Caco-2 (cell line): ENCODE measurements at regions not wholly inside any gene's neighbourhood (a gene's known extent, or its start where the extent isn't known, plus 50 kb on each side); places are given as distances from the start of the nearest gene placed in this dataset.

Experiments
- BruUV-seq: library from RNA; stranded (reverse); fragments of 400-500 nt; replicated peaks from 2 replicates; lab custom pipeline; 2021; lab: Mats Ljungman, UMichigan
- CTCF ChIA-PET: fragments of 300-600 bp; sonication (Branson Sonifier 250); formaldehyde crosslinking; loops from one replicate; lab custom pipeline; 2022; ENCODE audit warnings: antibody characterized with exemption; lab: Charles Lee
- POLR2A ChIA-PET: fragments of 300-600 bp; sonication (Branson Sonifier 250); formaldehyde crosslinking; loops from one replicate; lab custom pipeline; 2022; ENCODE audit warnings: antibody characterized with exemption; lab: Charles Lee
- DNase-seq, 2 experiments: peaks; one replicate each; pipeline versions ENCODE4 v3.0.0 to v3.0.0-alpha.2; 2020 to 2022
- H3K27me3 ChIP-seq: replicated peaks from 2 replicates; pipeline ENCODE4 v1.6.0; 2011; ENCODE audit warnings: low read length; ENCODE audit not compliant: control insufficient read depth, insufficient read depth
- H3K36me3 ChIP-seq: 2 replicates; pipeline ENCODE4 v1.5.1; 2011; ENCODE audit warnings: low read length; ENCODE audit not compliant: control insufficient read depth, insufficient read depth
- H3K4me1 ChIP-seq: fragments of 250-450 bp; sonication (Bioruptor Pico); 2 replicates; pipeline ENCODE4 v1.5.1; 2020; ENCODE audit warnings: mild to moderate bottlenecking
- H3K4me3 ChIP-seq: 2 replicates; pipeline ENCODE4 v1.5.1; 2011; ENCODE audit warnings: low read depth, mild to moderate bottlenecking, control low read depth, low read length
- H3K9me3 ChIP-seq: fragments of 250-450 bp; sonication (Bioruptor Pico); 2 replicates; pipeline ENCODE4 v1.5.1; 2020; ENCODE audit warnings: mild to moderate bottlenecking, moderate library complexity
- H3K27ac Mint-ChIP-seq: one replicate; pipeline ENCODE4 v1.8.0; 2022; ENCODE audit warnings: mixed read lengths; ENCODE audit not compliant: unreplicated experiment
- H3K27me3 Mint-ChIP-seq: one replicate; pipeline ENCODE4 v1.8.0; 2022; ENCODE audit warnings: mixed read lengths; ENCODE audit not compliant: insufficient read depth, unreplicated experiment
- H3K36me3 Mint-ChIP-seq: one replicate; pipeline ENCODE4 v1.8.0; 2022; ENCODE audit warnings: mild to moderate bottlenecking, mixed read lengths; ENCODE audit not compliant: insufficient read depth, unreplicated experiment
- H3K4me1 Mint-ChIP-seq: one replicate; pipeline ENCODE4 v1.8.0; 2022; ENCODE audit warnings: low read depth, mixed read lengths; ENCODE audit not compliant: unreplicated experiment
- H3K4me3 Mint-ChIP-seq: one replicate; pipeline ENCODE4 v1.8.0; 2022; ENCODE audit warnings: mild to moderate bottlenecking, moderate library complexity, mixed read lengths; ENCODE audit not compliant: unreplicated experiment
- H3K9me3 Mint-ChIP-seq: one replicate; pipeline ENCODE4 v1.8.0; 2022; ENCODE audit warnings: mixed read lengths; ENCODE audit not compliant: unreplicated experiment
- intact Hi-C: fragments of 100-400 bp; cut with micrococcal nuclease; formaldehyde crosslinking; loops from one replicate; pipeline ENCODE4 v1.10.0; 2022; ENCODE audit not compliant: unreplicated experiment
- TF ChIP-seq, protein P1 (sequence below), 2 experiments: fragments of 200-600 bp in 1 of 2; IDR thresholded peaks; 1 replicate in 1 of 2; 2 replicates in 1 of 2; pipeline versions ENCODE4 v1.5.1 to v1.8.0; 2011 to 2022; ENCODE audit warnings: antibody characterized with exemption in 1 of 2, control low read depth in 1 of 2, inconsistent platforms in 1 of 2, low read depth in 1 of 2, low read length in 1 of 2, mild to moderate bottlenecking in 1 of 2, moderate library complexity in 1 of 2; ENCODE audit not compliant: insufficient read depth in 1 of 2, severe bottlenecking in 1 of 2, unreplicated experiment in 1 of 2

DNA sequence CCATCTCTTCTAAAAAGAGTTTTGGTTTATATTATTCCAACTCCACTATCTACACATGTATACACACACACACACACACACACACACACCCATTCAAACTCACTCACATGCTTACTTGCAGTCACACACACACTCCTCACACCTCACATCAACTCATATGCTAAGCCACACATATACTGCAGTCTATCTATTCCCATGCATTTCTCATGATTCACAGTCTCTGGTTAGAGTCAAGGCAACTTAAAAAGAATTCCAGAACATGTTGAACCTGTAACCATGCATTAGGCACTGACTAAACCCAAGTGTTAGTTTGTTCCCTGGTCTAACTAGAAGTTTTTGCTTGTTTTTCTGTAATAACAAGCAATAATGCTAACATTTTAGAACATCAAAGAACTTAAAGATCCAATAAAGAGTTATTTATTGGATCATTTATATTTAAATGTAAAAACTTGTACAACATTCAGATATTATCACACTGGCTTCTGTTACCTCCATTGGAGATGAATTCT, 931.1 kb downstream of the PLA2G4A start:
- Mint-ChIP-seq H3K27me3 (no peaks in the 10 kb centered on the region), H3K9me3 (no peaks in the 10 kb centered on the region), H3K27ac (no peak overlapping the region), H3K36me3 (no peaks in the 10 kb centered on the region), H3K4me1 (no peaks in the 10 kb centered on the region), H3K4me3 (no peak overlapping the region)
- ChIA-PET POLR2A (no interaction called here), CTCF (no interaction called here)
- H3K4me3 ChIP-seq, result no peak overlapping the region
- TF ChIP-seq, protein P1, sequence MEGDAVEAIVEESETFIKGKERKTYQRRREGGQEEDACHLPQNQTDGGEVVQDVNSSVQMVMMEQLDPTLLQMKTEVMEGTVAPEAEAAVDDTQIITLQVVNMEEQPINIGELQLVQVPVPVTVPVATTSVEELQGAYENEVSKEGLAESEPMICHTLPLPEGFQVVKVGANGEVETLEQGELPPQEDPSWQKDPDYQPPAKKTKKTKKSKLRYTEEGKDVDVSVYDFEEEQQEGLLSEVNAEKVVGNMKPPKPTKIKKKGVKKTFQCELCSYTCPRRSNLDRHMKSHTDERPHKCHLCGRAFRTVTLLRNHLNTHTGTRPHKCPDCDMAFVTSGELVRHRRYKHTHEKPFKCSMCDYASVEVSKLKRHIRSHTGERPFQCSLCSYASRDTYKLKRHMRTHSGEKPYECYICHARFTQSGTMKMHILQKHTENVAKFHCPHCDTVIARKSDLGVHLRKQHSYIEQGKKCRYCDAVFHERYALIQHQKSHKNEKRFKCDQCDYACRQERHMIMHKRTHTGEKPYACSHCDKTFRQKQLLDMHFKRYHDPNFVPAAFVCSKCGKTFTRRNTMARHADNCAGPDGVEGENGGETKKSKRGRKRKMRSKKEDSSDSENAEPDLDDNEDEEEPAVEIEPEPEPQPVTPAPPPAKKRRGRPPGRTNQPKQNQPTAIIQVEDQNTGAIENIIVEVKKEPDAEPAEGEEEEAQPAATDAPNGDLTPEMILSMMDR (IDR thresholded peaks at IDR 0.05; ENCODE audit: insufficient read depth in 1 of 2, low read depth in 1 of 2, low read length in 1 of 2, severe bottlenecking in 1 of 2, unreplicated experiment in 1 of 2), result no peak
- intact Hi-C loops, result no loop called here
- no peaks in the 10 kb centered on the region for H3K27me3 ChIP-seq
- no peak for DNase-seq
- BruUV-seq, result no TSS peak
- no peaks in the 10 kb centered on the region for H3K36me3 ChIP-seq
- no peaks in the 10 kb centered on the region for H3K4me1 ChIP-seq
- H3K9me3 ChIP-seq, result no peaks in the 10 kb centered on the region

DNA sequence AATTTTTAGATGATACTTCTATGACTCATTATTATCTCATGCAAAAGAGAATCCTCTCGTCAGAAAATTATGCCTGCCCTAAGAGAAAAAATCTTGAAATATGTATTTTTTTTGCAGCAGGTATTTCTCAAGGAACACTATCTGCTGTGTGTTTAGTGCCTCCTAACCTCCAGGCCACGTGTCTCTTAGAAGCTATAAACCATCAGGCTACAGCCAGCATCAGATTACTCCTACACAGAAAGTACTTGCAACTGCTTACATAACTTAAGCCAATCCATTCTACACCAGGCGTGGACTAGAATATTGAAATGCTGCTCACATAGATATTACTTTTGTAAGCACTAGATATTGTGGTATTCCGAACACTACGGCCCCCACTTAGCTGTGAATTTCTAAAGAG, 933.4 kb downstream of the PLA2G4A start:
- no peak for DNase-seq
- CTCF ChIA-PET, result no interaction called here
- H3K4me1 ChIP-seq, result no peaks in the 10 kb centered on the region
- Mint-ChIP-seq H3K36me3 (no peaks in the 10 kb centered on the region), H3K4me3 (no peak overlapping the region), H3K9me3 (no peaks in the 10 kb centered on the region), H3K27ac (no peak overlapping the region), H3K27me3 (no peaks in the 10 kb centered on the region), H3K4me1 (no peaks in the 10 kb centered on the region)
- no peaks in the 10 kb centered on the region for H3K36me3 ChIP-seq
- no peak overlapping the region for H3K4me3 ChIP-seq
- TF ChIP-seq, protein P1 (IDR thresholded peaks at IDR 0.05; ENCODE audit: insufficient read depth in 1 of 2, low read depth in 1 of 2, low read length in 1 of 2, severe bottlenecking in 1 of 2, unreplicated experiment in 1 of 2), result no peak
- intact Hi-C loops, result no loop called here
- BruUV-seq, result no TSS peak
- POLR2A ChIA-PET, result no interaction called here
- H3K9me3 ChIP-seq, result no peaks in the 10 kb centered on the region
- no peaks in the 10 kb centered on the region for H3K27me3 ChIP-seq

DNA sequence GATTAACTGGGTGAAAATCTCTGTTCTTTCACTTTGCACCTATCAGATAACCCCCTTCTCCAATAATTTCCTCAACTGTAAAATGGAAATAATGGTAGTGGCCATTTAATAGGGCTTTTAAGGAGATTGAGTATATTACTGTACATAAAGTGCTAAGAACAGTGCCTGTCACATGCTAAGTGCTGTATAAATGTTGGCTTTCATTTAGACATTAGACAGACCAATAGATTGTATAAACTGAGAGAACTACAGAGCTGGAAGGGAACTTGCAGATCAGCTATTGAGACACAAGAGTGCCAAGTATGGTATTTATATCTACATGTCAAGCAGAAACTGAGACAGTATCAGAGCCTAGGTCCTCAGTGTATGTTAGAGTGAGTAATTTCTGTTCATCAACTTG, 934.7 kb downstream of the PLA2G4A start:
- DNase-seq, result no peak
- no peaks in the 10 kb centered on the region for H3K9me3 Mint-ChIP-seq
- CTCF ChIA-PET, result no interaction called here

More for the DNA sequence above, 934.7 kb downstream of the PLA2G4A start:
- no peaks in the 10 kb centered on the region for H3K27me3 ChIP-seq
- H3K4me3 Mint-ChIP-seq, result no peak overlapping the region
- H3K36me3 ChIP-seq, result no peaks in the 10 kb centered on the region
- H3K4me1 ChIP-seq, result no peaks in the 10 kb centered on the region
- H3K36me3 Mint-ChIP-seq, result no peaks in the 10 kb centered on the region
- no peak overlapping the region for H3K27ac Mint-ChIP-seq
- intact Hi-C loops, result no loop called here
- TF ChIP-seq, protein P1 (IDR thresholded peaks at IDR 0.05; ENCODE audit: insufficient read depth in 1 of 2, low read depth in 1 of 2, low read length in 1 of 2, severe bottlenecking in 1 of 2, unreplicated experiment in 1 of 2), result no peak
- no TSS peak for BruUV-seq
- H3K27me3 Mint-ChIP-seq, result no peaks in the 10 kb centered on the region
- H3K9me3 ChIP-seq, result no peaks in the 10 kb centered on the region
- H3K4me3 ChIP-seq, result no peak overlapping the region
- no peaks in the 10 kb centered on the region for H3K4me1 Mint-ChIP-seq
- POLR2A ChIA-PET, result no interaction called here
